HepG2 (cell line): ENCODE measurements at regions not wholly inside any gene's neighbourhood (a gene's known extent, or its start where the extent isn't known, plus 50 kb on each side); places are given as distances from the start of the nearest gene placed in this dataset.

ENCODE experiments used
- ATAC-seq: fragments of 200-7000 bp; cut with Tn5 transposase; 3 replicates; pipeline ENCODE4 v1.9.1; 2020; ENCODE audit warnings: mild to moderate bottlenecking, moderate library complexity
- BruUV-seq: library from RNA; stranded (reverse); fragments of 400-500 nt; replicated peaks from 2 replicates; lab custom pipeline; 2021; lab: Mats Ljungman, UMichigan
- CTCF ChIA-PET: fragments of 300-600 bp; formaldehyde crosslinking; extraction: SDS; loops from one replicate; lab custom pipeline; 2021; ENCODE audit warnings: low total read pairs, inconsistent platforms, low intra/inter-chr PET ratio; lab: Yijun Ruan, JAX
- POLR2A ChIA-PET: fragments of 350-600 bp; sonication (Branson Sonifier 250); formaldehyde crosslinking; loops from one replicate; lab custom pipeline; 2020; ENCODE audit warnings: antibody characterized with exemption, inconsistent platforms; lab: Yijun Ruan, JAX
- DNase-seq: peaks from one replicate; pipeline ENCODE4 v3.0.0-alpha.2; 2015; ENCODE audit warnings: low spot score
- FAIRE-seq: peaks from 3 replicates; lab custom pipeline; 2011; peaks lifted over from hg19 to GRCh38; lab: Jason Lieb, UNC
- H2AFZ ChIP-seq: one replicate; pipeline ENCODE4 v1.6.1; 2011; ENCODE audit warnings: low read length, inconsistent platforms
- H3K27ac ChIP-seq: fragments of 300-600 bp; 3 replicates; pipeline ENCODE4 v1.8.0; 2011; ENCODE audit warnings: mixed run types, mild to moderate bottlenecking, mixed read lengths, low read length, inconsistent platforms; ENCODE audit not compliant: insufficient read depth; ENCODE audit errors: extremely low read length
- H3K27me3 ChIP-seq, 2 experiments: fragments of 200-600 bp in 1 of 2; 2 replicates in 1 of 2; 3 replicates in 1 of 2; pipeline versions ENCODE4 v1.6.0 to v1.8.0; 2011; ENCODE audit warnings: low read length in 2 of 2, mild to moderate bottlenecking in 2 of 2, moderate library complexity in 2 of 2, inconsistent platforms in 1 of 2; ENCODE audit not compliant: insufficient read depth in 2 of 2, control insufficient read depth in 1 of 2
- H3K36me3 ChIP-seq, 2 experiments: fragments of 200-600 bp in 1 of 2; replicated peaks in 1 of 2; 2 replicates in 1 of 2; 3 replicates in 1 of 2; pipeline versions ENCODE4 v1.5.1 to v1.8.0; 2011; ENCODE audit warnings: low read length in 2 of 2, inconsistent platforms in 1 of 2; ENCODE audit not compliant: insufficient read depth in 2 of 2, control insufficient read depth in 1 of 2
- H3K4me1 ChIP-seq: 2 replicates; pipeline ENCODE4 v1.5.1; 2012; ENCODE audit warnings: low read length, inconsistent platforms; ENCODE audit not compliant: insufficient read depth
- H3K4me2 ChIP-seq: 2 replicates; pipeline ENCODE4 v1.6.0; 2011; ENCODE audit warnings: low read depth, low read length, inconsistent platforms
- H3K4me3 ChIP-seq, 3 experiments: fragments of 200-600 bp in 1 of 3; sonication (generic), shearing (Covaris generic) in 1 of 3; replicated peaks in 1 of 3; 2 replicates each; pipeline ENCODE4 v1.5.1; 2011 to 2016; ENCODE audit warnings: low read length in 3 of 3, inconsistent platforms in 2 of 3, low read depth in 2 of 3, mild to moderate bottlenecking in 2 of 3, control low read depth in 1 of 3, mixed read lengths in 1 of 3; ENCODE audit not compliant: insufficient read depth in 1 of 3
- H3K79me2 ChIP-seq: one replicate; pipeline ENCODE4 v1.6.1; 2011; ENCODE audit warnings: low read length, inconsistent platforms; ENCODE audit not compliant: insufficient read depth
- H3K9ac ChIP-seq: 2 replicates; pipeline ENCODE4 v1.6.0; 2011; ENCODE audit warnings: mild to moderate bottlenecking, low read depth, low read length, inconsistent platforms; ENCODE audit not compliant: insufficient read depth
- H3K9me3 ChIP-seq: 2 replicates; pipeline ENCODE4 v1.5.1; 2012; ENCODE audit warnings: mild to moderate bottlenecking, low read length
- H4K20me1 ChIP-seq: 2 replicates; pipeline ENCODE4 v1.6.0; 2011; ENCODE audit warnings: inconsistent platforms, mild to moderate bottlenecking, low read length, moderate library complexity; ENCODE audit not compliant: insufficient read depth
- AGO2 ChIP-seq: fragments of 200-400 bp; formaldehyde crosslinking; optimal IDR thresholded peaks from 2 replicates; pipeline ENCODE3; 2017; ENCODE audit warnings: mild to moderate bottlenecking, low read depth, low read length, moderate library complexity
- CEBPG ChIP-seq: IDR thresholded peaks from 2 replicates; pipeline ENCODE4 v1.6.1; 2016
- HES4 ChIP-seq: sonication (generic); formaldehyde crosslinking; IDR thresholded peaks from 2 replicates; pipeline ENCODE4 v1.9.0; 2021; ENCODE audit warnings: mild to moderate bottlenecking, missing genetic modification reagents, borderline replicate concordance
- MTA3 ChIP-seq: sonication (generic); formaldehyde crosslinking; IDR thresholded peaks from 2 replicates; pipeline ENCODE4 v1.4.0; 2020; ENCODE audit warnings: missing genetic modification reagents
- NR1H2 ChIP-seq: sonication (generic); formaldehyde crosslinking; IDR thresholded peaks from 2 replicates; pipeline ENCODE4 v1.8.1; 2022; ENCODE audit warnings: low read depth, missing genetic modification reagents, borderline replicate concordance
- RCOR2 ChIP-seq: IDR thresholded peaks from 2 replicates; pipeline ENCODE4 v1.6.1; 2016; ENCODE audit warnings: missing biosample characterization, missing genetic modification reagents
- SETDB1 ChIP-seq: sonication (generic); formaldehyde crosslinking; IDR thresholded peaks from 2 replicates; pipeline ENCODE4 v1.5.1; 2020; ENCODE audit warnings: missing genetic modification reagents, mild to moderate bottlenecking, borderline replicate concordance
- SKI ChIP-seq: fragments of 450-650 bp; IDR thresholded peaks from one replicate; pipeline ENCODE4 v1.6.1; 2018; ENCODE audit warnings: mild to moderate bottlenecking; ENCODE audit not compliant: partially characterized antibody
- SNAI1 ChIP-seq: sonication (generic); formaldehyde crosslinking; IDR thresholded peaks from 2 replicates; pipeline ENCODE4 v1.5.0; 2020; ENCODE audit warnings: mild to moderate bottlenecking, missing genetic modification reagents, borderline replicate concordance
- SOX6 ChIP-seq, 2 experiments: fragments of 450-650 bp in 1 of 2; sonication (generic) in 1 of 2; formaldehyde crosslinking in 1 of 2; IDR thresholded peaks; 2 replicates each; pipeline versions ENCODE4 v1.4.0 to v1.6.1; 2017 to 2020; ENCODE audit warnings: antibody characterized with exemption in 1 of 2, mild to moderate bottlenecking in 1 of 2, missing genetic modification reagents in 1 of 2
- ZMYM3 ChIP-seq: sonication (generic); formaldehyde crosslinking; IDR thresholded peaks from 2 replicates; pipeline ENCODE4 v1.5.1; 2020; ENCODE audit warnings: mild to moderate bottlenecking, missing genetic modification reagents
- ZNF143 ChIP-seq: sonication (generic); formaldehyde crosslinking; IDR thresholded peaks from 2 replicates; pipeline ENCODE4 v1.4.0; 2020; ENCODE audit warnings: missing genetic modification reagents
- ZNF644 ChIP-seq: IDR thresholded peaks from 2 replicates; pipeline ENCODE4 v1.6.1; 2016; ENCODE audit warnings: low read depth
- ZNF775 ChIP-seq: sonication (generic); formaldehyde crosslinking; IDR thresholded peaks from 2 replicates; pipeline ENCODE4 v1.4.0; 2020; ENCODE audit warnings: missing genetic modification reagents, mild to moderate bottlenecking, moderate library complexity, borderline replicate concordance
- ZSCAN12 ChIP-seq: sonication (generic); formaldehyde crosslinking; IDR thresholded peaks from 2 replicates; pipeline ENCODE4 v1.9.0; 2021; ENCODE audit warnings: mild to moderate bottlenecking, missing genetic modification reagents
- WGBS: methylation state at CpG from one replicate; pipeline ENCODE4 v1.1.6; 2017; ENCODE audit warnings: low lambda C conversion rate; 5-methylcytosine and 5-hydroxymethylcytosine counted together
- in situ Hi-C: cut with HindIII; loops from 2 replicates; pipeline ENCODE4 v1.10.0; 2017; ENCODE audit warnings: low pct_unique_long_range_greater_than_20kb; ENCODE audit not compliant: extremely low pct_ligation_motif_present
- intact Hi-C: fragments of 100-400 bp; cut with micrococcal nuclease; formaldehyde crosslinking; loops from one replicate; pipeline ENCODE4 v1.10.0; 2022; ENCODE audit not compliant: unreplicated experiment
- TF ChIP-seq, protein P1 (sequence below): sonication (generic); formaldehyde crosslinking; IDR thresholded peaks from 2 replicates; pipeline ENCODE4 v1.5.0; 2020; ENCODE audit warnings: mild to moderate bottlenecking, missing genetic modification reagents, borderline replicate concordance
- TF ChIP-seq, protein P2 (sequence below): sonication (generic); formaldehyde crosslinking; conservative IDR thresholded peaks from 2 replicates; pipeline ENCODE4 v1.8.0; 2022; ENCODE audit warnings: low read depth, missing genetic modification reagents
- TF ChIP-seq, protein P3 (sequence below): sonication (generic); formaldehyde crosslinking; IDR thresholded peaks from 2 replicates; pipeline ENCODE4 v1.8.0; 2022; ENCODE audit warnings: mild to moderate bottlenecking, missing genetic modification reagents
- TF ChIP-seq, protein P4 (sequence below): IDR thresholded peaks from 2 replicates; pipeline ENCODE4 v1.6.1; 2016; ENCODE audit warnings: missing biosample characterization, missing genetic modification reagents, low read depth

DNA sequence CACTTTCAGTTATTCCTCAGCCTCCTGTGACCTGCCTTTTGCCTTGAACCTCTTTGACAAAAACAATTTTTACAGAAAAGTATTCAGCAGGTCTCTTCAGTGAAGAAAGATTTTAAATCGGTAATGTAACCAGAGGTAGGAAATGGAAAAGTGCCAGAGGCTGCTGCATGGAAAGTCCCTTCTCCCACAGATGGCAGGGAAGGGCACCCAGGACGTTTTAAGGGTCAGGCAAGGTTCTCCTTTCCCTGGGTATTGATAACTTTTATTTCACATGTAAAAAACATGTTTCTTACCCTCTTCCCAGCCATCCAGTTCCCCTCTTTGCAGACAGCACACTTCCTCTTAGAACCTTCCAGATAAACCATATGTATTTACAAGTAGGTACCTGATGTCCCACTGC, 185.6 kb downstream of the OR4M2 start:
- POLR2A ChIA-PET, result no interaction called here
- DNase-seq (no peak), FAIRE-seq (no peak), ATAC-seq (no peak)
- CTCF ChIA-PET, result no interaction called here
- Histone ChIP-seq H3K79me2 (no peaks in the 10 kb centered on the region), H3K9me3 (no peaks in the 10 kb centered on the region), H2AFZ (no peak overlapping the region), H3K36me3 (no peaks in the 10 kb centered on the region), H3K4me2 (no peak overlapping the region), H3K27ac (no peak overlapping the region), H3K4me1 (no peaks in the 10 kb centered on the region), H3K9ac (no peak overlapping the region), H4K20me1 (no peaks in the 10 kb centered on the region), H3K27me3 (no peaks in the 10 kb centered on the region), H3K4me3 (no peak overlapping the region)
- WGBS, result 24% methylated on average over 2 of the region's 2 CpGs
- in situ Hi-C loops, result no loop called here
- BruUV-seq, result no TSS peak
- intact Hi-C loops, result no loop called here
- no peak for TF ChIP-seq ZMYM3 (CRISPR knock-in tag)
- TF ChIP-seq SNAI1 (CRISPR knock-in tag), result no peak
- TF ChIP-seq HES4 (CRISPR knock-in tag), result no peak
- TF ChIP-seq, protein P1, sequence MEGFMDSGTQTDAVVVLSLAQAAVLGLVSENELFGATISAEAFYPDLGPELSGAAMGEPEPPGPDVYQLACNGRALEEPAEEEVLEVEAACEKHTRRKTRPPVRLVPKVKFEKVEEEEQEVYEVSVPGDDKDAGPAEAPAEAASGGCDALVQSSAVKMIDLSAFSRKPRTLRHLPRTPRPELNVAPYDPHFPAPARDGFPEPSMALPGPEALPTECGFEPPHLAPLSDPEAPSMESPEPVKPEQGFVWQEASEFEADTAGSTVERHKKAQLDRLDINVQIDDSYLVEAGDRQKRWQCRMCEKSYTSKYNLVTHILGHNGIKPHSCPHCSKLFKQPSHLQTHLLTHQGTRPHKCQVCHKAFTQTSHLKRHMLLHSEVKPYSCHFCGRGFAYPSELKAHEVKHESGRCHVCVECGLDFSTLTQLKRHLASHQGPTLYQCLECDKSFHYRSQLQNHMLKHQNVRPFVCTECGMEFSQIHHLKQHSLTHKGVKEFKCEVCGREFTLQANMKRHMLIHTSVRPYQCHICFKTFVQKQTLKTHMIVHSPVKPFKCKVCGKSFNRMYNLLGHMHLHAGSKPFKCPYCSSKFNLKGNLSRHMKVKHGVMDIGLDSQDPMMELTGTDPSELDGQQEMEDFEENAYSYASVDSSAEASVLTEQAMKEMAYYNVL (CRISPR knock-in tag), result no peak
- TF ChIP-seq NR1H2 (CRISPR knock-in tag), result no peak
- TF ChIP-seq SKI, result no peak
- TF ChIP-seq ZNF775 (CRISPR knock-in tag), result no peak
- no peak for TF ChIP-seq ZNF644 (CRISPR knock-in tag)
- TF ChIP-seq, protein P2, sequence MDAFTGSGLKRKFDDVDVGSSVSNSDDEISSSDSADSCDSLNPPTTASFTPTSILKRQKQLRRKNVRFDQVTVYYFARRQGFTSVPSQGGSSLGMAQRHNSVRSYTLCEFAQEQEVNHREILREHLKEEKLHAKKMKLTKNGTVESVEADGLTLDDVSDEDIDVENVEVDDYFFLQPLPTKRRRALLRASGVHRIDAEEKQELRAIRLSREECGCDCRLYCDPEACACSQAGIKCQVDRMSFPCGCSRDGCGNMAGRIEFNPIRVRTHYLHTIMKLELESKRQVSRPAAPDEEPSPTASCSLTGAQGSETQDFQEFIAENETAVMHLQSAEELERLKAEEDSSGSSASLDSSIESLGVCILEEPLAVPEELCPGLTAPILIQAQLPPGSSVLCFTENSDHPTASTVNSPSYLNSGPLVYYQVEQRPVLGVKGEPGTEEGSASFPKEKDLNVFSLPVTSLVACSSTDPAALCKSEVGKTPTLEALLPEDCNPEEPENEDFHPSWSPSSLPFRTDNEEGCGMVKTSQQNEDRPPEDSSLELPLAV (CRISPR knock-in tag), result no peak
- TF ChIP-seq, protein P3, sequence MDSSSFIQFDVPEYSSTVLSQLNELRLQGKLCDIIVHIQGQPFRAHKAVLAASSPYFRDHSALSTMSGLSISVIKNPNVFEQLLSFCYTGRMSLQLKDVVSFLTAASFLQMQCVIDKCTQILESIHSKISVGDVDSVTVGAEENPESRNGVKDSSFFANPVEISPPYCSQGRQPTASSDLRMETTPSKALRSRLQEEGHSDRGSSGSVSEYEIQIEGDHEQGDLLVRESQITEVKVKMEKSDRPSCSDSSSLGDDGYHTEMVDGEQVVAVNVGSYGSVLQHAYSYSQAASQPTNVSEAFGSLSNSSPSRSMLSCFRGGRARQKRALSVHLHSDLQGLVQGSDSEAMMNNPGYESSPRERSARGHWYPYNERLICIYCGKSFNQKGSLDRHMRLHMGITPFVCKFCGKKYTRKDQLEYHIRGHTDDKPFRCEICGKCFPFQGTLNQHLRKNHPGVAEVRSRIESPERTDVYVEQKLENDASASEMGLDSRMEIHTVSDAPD (CRISPR knock-in tag), result no peak
- no peak for TF ChIP-seq ZSCAN12 (CRISPR knock-in tag)
- no peak for TF ChIP-seq SOX6 (IDR thresholded peaks at IDR 0.05)
- no peak for TF ChIP-seq SOX6 (CRISPR knock-in tag; IDR thresholded peaks at IDR 0.05)
- TF ChIP-seq AGO2, result no peak
- no peak for TF ChIP-seq RCOR2 (CRISPR knock-in tag)
- no peak for TF ChIP-seq MTA3 (CRISPR knock-in tag)
- TF ChIP-seq, protein P4, sequence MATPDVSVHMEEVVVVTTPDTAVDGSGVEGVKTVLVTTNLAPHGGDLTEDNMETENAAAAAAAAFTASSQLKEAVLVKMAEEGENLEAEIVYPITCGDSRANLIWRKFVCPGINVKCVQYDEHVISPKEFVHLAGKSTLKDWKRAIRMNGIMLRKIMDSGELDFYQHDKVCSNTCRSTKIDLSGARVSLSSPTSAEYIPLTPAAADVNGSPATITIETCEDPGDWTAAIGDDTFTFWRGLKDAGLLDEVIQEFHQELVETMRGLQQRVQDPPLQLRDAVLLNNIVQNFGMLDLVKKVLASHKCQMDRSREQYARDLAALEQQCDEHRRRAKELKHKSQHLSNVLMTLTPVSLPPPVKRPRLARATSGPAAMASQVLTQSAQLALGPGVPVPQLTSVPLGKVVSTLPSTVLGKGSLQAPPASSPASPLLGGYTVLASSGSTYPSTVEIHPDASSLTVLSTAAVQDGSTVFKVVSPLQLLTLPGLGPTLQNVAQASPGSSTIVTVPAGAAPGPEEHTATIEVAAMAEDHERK (CRISPR knock-in tag), result no peak
- no peak for TF ChIP-seq CEBPG (CRISPR knock-in tag)
- no peak for TF ChIP-seq SETDB1 (CRISPR knock-in tag)
- no peak for TF ChIP-seq ZNF143 (CRISPR knock-in tag)
